GM23338 (cell line): ENCODE measurements at regions not wholly inside any gene's neighbourhood (a gene's known extent, or its start where the extent isn't known, plus 50 kb on each side); places are given as distances from the start of the nearest gene placed in this dataset.

Experiments used
- ATAC-seq: fragments of 200-7000 bp; cut with Tn5 transposase; 3 replicates; pipeline ENCODE4 v1.9.1; 2020
- DNase-seq: peaks from one replicate; pipeline ENCODE4 v3.0.0-alpha.2; 2015; ENCODE audit warnings: low spot score
- H2AFZ ChIP-seq: fragments of 200-600 bp; sonication (generic); 2 replicates; pipeline ENCODE4 v1.8.0; 2016; ENCODE audit warnings: antibody characterized with exemption, mild to moderate bottlenecking, moderate library complexity
- H3F3A ChIP-seq: fragments of 200-600 bp; sonication (generic); replicated peaks from 2 replicates; pipeline ENCODE4 v1.8.0; 2017; ENCODE audit warnings: antibody characterized with exemption, mixed run types, low read depth
- H3K27ac ChIP-seq: fragments of 200-600 bp; sonication (generic); 2 replicates; pipeline ENCODE4 v1.6.1; 2016; ENCODE audit warnings: low read depth
- H3K27me3 ChIP-seq: fragments of 200-600 bp; sonication (generic); 2 replicates; pipeline ENCODE4 v1.8.0; 2016; ENCODE audit warnings: mild to moderate bottlenecking, mixed run types, moderate library complexity; ENCODE audit not compliant: insufficient read depth
- H3K36me3 ChIP-seq: fragments of 200-600 bp; sonication (generic); 2 replicates; pipeline ENCODE4 v1.8.0; 2016; ENCODE audit warnings: mild to moderate bottlenecking; ENCODE audit not compliant: insufficient read depth
- H3K4me1 ChIP-seq: fragments of 200-600 bp; sonication (generic); 2 replicates; pipeline ENCODE4 v1.8.0; 2016; ENCODE audit warnings: mild to moderate bottlenecking, moderate library complexity; ENCODE audit not compliant: insufficient read depth
- H3K4me2 ChIP-seq: fragments of 200-600 bp; sonication (generic); 2 replicates; pipeline ENCODE4 v1.7.1; 2017; ENCODE audit warnings: mixed run types
- H3K4me3 ChIP-seq: fragments of 200-600 bp; sonication (generic); 2 replicates; pipeline ENCODE4 v1.6.1; 2016; ENCODE audit warnings: mixed run types
- H3K79me2 ChIP-seq: fragments of 200-600 bp; sonication (generic); replicated peaks from 2 replicates; pipeline ENCODE4 v1.8.0; 2017; ENCODE audit warnings: mild to moderate bottlenecking; ENCODE audit not compliant: insufficient read depth
- H3K9me2 ChIP-seq: fragments of 200-600 bp; sonication (generic); 2 replicates; pipeline ENCODE4 v1.8.0; 2017; ENCODE audit not compliant: insufficient read depth
- H4K20me1 ChIP-seq: fragments of 200-600 bp; sonication (generic); replicated peaks from 2 replicates; pipeline ENCODE4 v1.8.0; 2017; ENCODE audit warnings: mild to moderate bottlenecking; ENCODE audit not compliant: insufficient read depth
- H3K27ac Mint-ChIP-seq: 2 replicates; pipeline ENCODE4 v1.8.0; 2020; ENCODE audit warnings: inconsistent platforms, mild to moderate bottlenecking, moderate library complexity, mixed read lengths
- H3K27me3 Mint-ChIP-seq: 3 replicates; pipeline ENCODE4 v1.8.0; 2022; ENCODE audit warnings: low read depth, mild to moderate bottlenecking, moderate library complexity, mixed read lengths, inconsistent platforms; ENCODE audit not compliant: insufficient read depth, poor library complexity
- H3K36me3 Mint-ChIP-seq: 3 replicates; pipeline ENCODE4 v1.8.0; 2021; ENCODE audit warnings: low read depth, mild to moderate bottlenecking, inconsistent platforms, moderate library complexity, mixed read lengths
- H3K4me1 Mint-ChIP-seq: 3 replicates; pipeline ENCODE4 v1.8.0; 2020; ENCODE audit warnings: mild to moderate bottlenecking, inconsistent platforms, mixed read lengths
- H3K4me3 Mint-ChIP-seq: 3 replicates; pipeline ENCODE4 v1.8.0; 2021; ENCODE audit warnings: moderate library complexity, mild to moderate bottlenecking, inconsistent platforms, mixed read lengths
- H3K9me3 Mint-ChIP-seq: 3 replicates; pipeline ENCODE4 v1.8.0; 2020; ENCODE audit warnings: moderate library complexity, mild to moderate bottlenecking, inconsistent platforms, mixed read lengths
- CREB1 ChIP-seq: fragments of 250-450 bp; sonication (Bioruptor Pico); IDR thresholded peaks from 2 replicates; pipeline ENCODE4 v1.5.0; 2020; ENCODE audit warnings: low read depth, mild to moderate bottlenecking, moderate library complexity
- CTCF ChIP-seq, 2 experiments: fragments of 200-600 bp in 1 of 2; sonication (generic) in 1 of 2; conservative IDR thresholded peaks; 2 replicates each; pipeline versions ENCODE4 v1.5.1 to v1.6.1; 2016 to 2017; ENCODE audit warnings: antibody characterized with exemption in 2 of 2, low read depth in 2 of 2, mild to moderate bottlenecking in 2 of 2, moderate library complexity in 1 of 2
- ETS1 ChIP-seq: IDR thresholded peaks from 2 replicates; pipeline ENCODE4 v1.6.1; 2016; ENCODE audit warnings: antibody characterized with exemption
- EZH2 ChIP-seq: fragments of 200-600 bp; sonication (generic); IDR thresholded peaks from one replicate; pipeline ENCODE4 v1.8.0; 2017; ENCODE audit warnings: antibody characterized with exemption, mild to moderate bottlenecking, low read depth; ENCODE audit not compliant: unreplicated experiment
- EZH2phosphoT487 ChIP-seq: fragments of 200-600 bp; sonication (generic); IDR thresholded peaks from one replicate; pipeline ENCODE4 v1.8.1; 2018; ENCODE audit warnings: antibody characterized with exemption; ENCODE audit not compliant: unreplicated experiment
- JUNB ChIP-seq: IDR thresholded peaks from one replicate; pipeline ENCODE4 v1.6.1; 2016; ENCODE audit warnings: antibody characterized with exemption; ENCODE audit not compliant: unreplicated experiment
- NANOG ChIP-seq: IDR thresholded peaks from 2 replicates; pipeline ENCODE4 v1.6.1; 2016; ENCODE audit warnings: antibody characterized with exemption, borderline replicate concordance
- POLR2AphosphoS5 ChIP-seq: IDR thresholded peaks from 2 replicates; pipeline ENCODE4 v1.6.1; 2016; ENCODE audit warnings: antibody characterized with exemption, low read depth
- REST ChIP-seq: IDR thresholded peaks from one replicate; pipeline ENCODE4 v1.6.1; 2018; ENCODE audit warnings: antibody characterized with exemption; ENCODE audit not compliant: unreplicated experiment
- STAT1 ChIP-seq: IDR thresholded peaks from one replicate; pipeline ENCODE4 v1.6.1; 2016; ENCODE audit warnings: antibody characterized with exemption; ENCODE audit not compliant: unreplicated experiment
- ZNF114 ChIP-seq: fragments of 250-450 bp; sonication (Bioruptor Pico); IDR thresholded peaks from 2 replicates; pipeline ENCODE4 v1.5.0; 2020; ENCODE audit warnings: mild to moderate bottlenecking, moderate library complexity
- ZNF331 ChIP-seq: fragments of 250-450 bp; sonication (Bioruptor Pico); IDR thresholded peaks from 2 replicates; pipeline ENCODE4 v1.5.0; 2020; ENCODE audit warnings: low read depth, mild to moderate bottlenecking, moderate library complexity
- ZNF462 ChIP-seq: fragments of 250-450 bp; sonication (Bioruptor Pico); IDR thresholded peaks from 2 replicates; pipeline ENCODE4 v1.5.0; 2020; ENCODE audit warnings: mild to moderate bottlenecking, moderate library complexity

- Histone ChIP-seq H3K4me3 (no peak overlapping the region), H3K27ac (no peak overlapping the region), H3K9me2 (peaks cover 13% of the 10 kb centered on the region; the same call in 1 of the 2 replicates), H4K20me1 (no peaks in the 10 kb centered on the region), H3F3A (no peaks in the 10 kb centered on the region), H3K4me1 (no peaks in the 10 kb centered on the region), H3K79me2 (no peaks in the 10 kb centered on the region), H3K36me3 (peaks cover 7% of the 10 kb centered on the region), H3K4me2 (no peak overlapping the region), H3K27me3 (no peaks in the 10 kb centered on the region), H2AFZ (no peak overlapping the region)
- Mint-ChIP-seq H3K27me3 (peaks cover 6% of the 10 kb centered on the region), H3K36me3 (peaks cover 66% of the 10 kb centered on the region), H3K4me3 (no peak overlapping the region), H3K4me1 (no peaks in the 10 kb centered on the region), H3K9me3 (peaks cover 51% of the 10 kb centered on the region), H3K27ac (no peak overlapping the region)
- ATAC-seq = no peak
- TF ChIP-seq NANOG (no peak), POLR2AphosphoS5 (no peak), EZH2phosphoT487 (no peak), CREB1 (CRISPR knock-in tag) (no peak), EZH2 (no peak), REST (no peak), ETS1 (no peak), STAT1 (no peak), ZNF114 (CRISPR knock-in tag) (no peak), CTCF (conservative IDR thresholded peaks at IDR 0.05; ENCODE audit: low read depth in 2 of 2) (no peak), JUNB (no peak), ZNF331 (CRISPR knock-in tag) (no peak), ZNF462 (CRISPR knock-in tag) (no peak)
- DNase-seq = no peak
These were observed 405.1 kb upstream of the NECTIN3 start for GRCh38 chr3:110666495-110666894.
